ENCODE measurements at regions not wholly inside any gene's neighbourhood (a gene's known extent, or its start where the extent isn't known, plus 50 kb on each side); places are given as distances from the start of the nearest gene placed in this dataset.
"Not testable (repeated sequence)": the region's sequence is repeated elsewhere in the genome, so short reads cannot be mapped to it uniquely, and the experiment has no call there.

DNA sequence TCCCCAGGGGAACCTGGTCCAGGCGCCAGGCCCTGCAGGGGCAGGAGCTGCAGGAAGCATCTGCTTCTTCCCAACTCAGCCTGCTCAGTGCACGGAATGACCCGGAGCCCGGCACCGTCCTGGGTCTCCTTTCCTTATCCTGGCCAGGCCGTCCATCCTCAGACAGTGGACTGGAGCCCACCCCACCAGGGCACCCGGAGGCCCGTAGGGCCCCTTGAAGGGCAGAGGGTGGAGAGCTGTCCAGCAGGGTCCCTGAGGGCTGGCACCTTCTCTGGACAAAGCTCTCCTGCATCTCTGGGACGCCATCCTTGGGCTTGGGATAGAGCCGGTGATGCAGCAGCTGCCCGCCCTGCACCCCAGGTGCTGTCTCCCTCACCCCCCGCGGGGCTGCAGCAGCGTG, 207.9 kb downstream of the TMEM121 start:
- DNase-seq (ENCODE audit: low spot score): not testable (repeated sequence)

DNA sequence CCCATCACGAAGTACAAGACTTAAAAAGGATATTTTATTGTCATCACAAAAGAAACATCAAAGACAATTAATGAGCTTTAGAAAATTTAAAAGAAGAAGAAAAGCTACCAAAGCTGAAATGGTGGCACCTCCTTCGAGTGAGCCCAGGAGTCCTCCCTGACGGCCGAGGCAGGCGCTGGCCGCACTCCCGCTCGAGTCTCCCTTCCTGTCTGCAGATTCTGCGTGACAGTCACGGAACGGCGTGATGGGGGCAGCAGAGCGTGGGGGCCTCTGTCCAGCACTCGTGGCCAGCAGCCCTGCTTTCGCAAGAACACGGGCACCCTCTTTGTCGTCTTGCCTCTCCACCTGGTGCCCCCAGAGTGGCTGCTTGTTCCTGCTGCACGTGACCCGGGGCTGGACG, 209.9 kb downstream of the TMEM121 start:
- DNase-seq (ENCODE audit: low spot score): not testable (repeated sequence)

DNA sequence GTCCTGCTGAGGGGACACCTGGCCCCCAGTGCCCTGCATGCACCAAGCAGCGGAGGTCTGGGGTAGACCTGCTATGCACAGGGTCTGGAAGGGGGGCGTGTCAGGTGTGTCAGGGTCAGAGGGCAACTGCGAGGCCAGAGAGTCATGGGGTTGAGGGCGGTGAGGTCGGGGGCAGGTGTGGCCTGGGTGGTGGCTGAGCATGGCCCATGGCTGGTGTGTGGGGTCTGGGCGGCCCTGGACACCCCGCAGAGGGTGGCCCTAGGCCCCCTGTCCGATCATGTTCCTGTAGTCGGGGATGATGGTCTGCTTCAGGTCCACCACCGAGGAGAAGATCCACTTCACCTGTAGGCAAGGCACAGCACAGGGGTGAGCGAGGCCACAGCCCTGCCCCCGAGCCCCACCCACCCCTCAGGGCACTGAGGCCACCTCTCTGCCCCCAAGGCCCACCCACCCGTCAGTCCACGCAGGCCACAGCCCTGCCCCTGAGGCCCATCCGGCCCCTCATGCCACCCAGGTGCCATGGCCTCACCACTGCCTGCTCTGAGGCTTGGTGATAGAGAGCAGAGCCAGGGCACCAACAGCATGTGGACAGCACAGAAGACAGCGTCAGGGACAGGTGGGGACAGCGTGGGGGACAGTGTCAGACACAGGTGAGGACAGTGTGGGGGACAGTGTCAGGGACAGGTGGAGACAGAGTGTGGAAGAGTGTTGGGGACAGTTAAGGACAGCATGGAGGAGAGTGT, 211.3 kb downstream of the TMEM121 start:
- no peak for DNase-seq (ENCODE audit: low spot score)

DNA sequence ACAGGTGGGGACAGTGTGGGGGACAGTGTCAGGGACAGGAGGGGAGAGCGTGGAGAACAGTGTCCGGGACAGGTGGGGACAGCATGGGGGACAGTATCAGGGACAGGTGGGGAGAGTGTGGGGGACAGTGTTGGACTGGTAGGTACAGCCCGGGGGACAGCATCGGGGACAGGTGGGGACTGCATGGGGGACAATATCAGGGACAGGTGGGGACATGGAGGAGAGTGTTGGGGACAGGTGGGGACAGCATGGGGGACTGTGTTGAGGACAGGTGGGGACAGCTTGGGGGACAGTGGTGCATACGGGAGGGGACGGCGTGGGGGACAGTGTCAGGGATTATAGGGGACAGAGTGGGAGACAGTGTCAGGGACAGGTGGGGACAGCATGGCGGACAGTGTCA, 212.3 kb downstream of the TMEM121 start:
- DNase-seq (ENCODE audit: low spot score): no peak

- DNase-seq (ENCODE audit: low spot score): no peak
Measured at GRCh38 chr14:105739331-105740102, 213.1 kb downstream of the TMEM121 start.

- DNase-seq (ENCODE audit: low spot score): not testable (repeated sequence)
Measured at GRCh38 chr14:105740272-105740671, 213.9 kb downstream of the TMEM121 start.

- not testable (repeated sequence) for DNase-seq (ENCODE audit: low spot score)
Measured at GRCh38 chr14:105740961-105741360, 214.6 kb downstream of the TMEM121 start.

DNA sequence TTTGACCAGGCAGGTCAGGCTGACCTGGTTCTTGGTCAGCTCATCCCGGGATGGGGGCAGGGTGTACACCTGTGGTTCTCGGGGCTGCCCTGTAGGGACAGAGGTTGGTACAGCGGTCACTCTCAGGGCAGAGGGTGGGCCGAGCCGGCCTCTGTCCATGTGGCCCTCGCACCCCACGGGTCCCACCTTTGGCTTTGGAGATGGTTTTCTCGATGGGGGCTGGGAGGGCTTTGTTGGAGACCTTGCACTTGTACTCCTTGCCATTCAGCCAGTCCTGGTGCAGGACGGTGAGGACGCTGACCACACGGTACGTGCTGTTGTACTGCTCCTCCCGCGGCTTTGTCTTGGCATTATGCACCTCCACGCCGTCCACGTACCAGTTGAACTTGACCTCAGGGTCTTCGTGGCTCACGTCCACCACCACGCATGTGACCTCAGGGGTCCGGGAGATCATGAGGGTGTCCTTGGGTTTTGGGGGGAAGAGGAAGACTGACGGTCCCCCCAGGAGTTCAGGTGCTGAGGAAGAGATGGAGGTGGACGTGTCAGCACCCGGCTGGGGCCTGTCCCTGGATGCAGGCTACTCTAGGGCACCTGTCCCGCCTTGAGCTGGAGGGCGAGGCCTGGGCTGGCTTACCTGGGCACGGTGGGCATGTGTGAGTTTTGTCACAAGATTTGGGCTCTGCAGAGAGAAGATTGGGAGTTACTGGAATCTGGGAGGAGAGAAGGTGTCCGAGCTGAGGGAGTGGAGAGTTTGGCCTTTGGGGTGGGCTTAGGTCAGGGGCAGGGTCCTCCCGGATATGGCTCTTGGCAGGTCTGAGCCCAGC, 215.5 kb downstream of the TMEM121 start:
- not testable (repeated sequence) for DNase-seq (ENCODE audit: low spot score)

DNA sequence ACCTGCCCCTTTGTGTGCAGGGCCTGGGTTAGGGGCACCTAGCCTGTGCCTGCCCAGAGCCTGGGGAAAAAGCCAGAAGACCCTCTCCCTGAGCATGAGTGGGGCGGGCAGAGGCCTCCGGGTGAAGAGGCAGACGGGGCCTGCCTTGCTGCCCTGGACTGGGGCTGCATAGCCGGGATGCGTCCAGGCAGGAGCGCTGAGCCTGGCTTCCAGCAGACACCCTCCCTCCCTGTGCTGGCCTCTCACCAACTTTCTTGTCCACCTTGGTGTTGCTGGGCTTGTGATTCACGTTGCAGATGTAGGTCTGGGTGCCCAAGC, 216.1 kb downstream of the TMEM121 start:
- no peak for DNase-seq (ENCODE audit: low spot score)

DNA sequence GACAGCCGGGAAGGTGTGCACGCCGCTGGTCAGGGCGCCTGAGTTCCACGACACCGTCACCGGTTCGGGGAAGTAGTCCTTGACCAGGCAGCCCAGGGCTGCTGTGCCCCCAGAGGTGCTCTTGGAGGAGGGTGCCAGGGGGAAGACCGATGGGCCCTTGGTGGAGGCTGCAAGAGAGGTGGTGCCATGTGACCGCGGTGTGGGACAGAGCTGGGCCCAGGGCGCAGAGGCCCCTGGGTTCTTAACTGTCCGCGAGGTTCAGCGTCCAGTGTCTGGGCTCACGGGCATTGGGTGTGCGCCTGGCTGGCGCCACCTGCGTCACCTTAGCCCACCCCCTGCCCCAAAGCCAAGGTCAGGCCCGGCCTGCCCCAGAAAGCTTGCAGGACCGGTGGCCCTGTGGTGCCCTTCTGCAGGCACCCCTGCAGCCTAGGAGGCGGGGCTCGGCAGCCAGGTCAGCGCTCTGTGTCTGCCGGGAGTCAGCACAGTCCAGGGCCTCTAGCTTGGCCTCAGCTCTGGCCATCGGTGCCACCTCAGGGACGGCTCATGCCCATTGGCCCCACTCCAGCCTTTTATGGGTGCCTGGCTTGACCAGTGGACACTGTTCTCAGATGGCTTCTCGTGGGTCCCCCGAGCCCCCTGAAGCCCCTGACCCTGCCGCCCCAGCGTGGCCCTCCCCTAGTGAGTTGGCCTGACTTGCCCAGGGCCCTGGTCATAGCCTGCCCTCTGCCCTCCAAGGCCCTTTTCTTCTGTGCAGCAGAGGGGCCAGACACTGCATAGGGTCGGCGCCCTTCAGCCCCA, 216.7 kb downstream of the TMEM121 start:
- DNase-seq (ENCODE audit: low spot score): not testable (repeated sequence)

- not testable (repeated sequence) for DNase-seq (ENCODE audit: low spot score)
Measured at GRCh38 chr14:105744213-105744787, 217.9 kb downstream of the TMEM121 start.

DNA sequence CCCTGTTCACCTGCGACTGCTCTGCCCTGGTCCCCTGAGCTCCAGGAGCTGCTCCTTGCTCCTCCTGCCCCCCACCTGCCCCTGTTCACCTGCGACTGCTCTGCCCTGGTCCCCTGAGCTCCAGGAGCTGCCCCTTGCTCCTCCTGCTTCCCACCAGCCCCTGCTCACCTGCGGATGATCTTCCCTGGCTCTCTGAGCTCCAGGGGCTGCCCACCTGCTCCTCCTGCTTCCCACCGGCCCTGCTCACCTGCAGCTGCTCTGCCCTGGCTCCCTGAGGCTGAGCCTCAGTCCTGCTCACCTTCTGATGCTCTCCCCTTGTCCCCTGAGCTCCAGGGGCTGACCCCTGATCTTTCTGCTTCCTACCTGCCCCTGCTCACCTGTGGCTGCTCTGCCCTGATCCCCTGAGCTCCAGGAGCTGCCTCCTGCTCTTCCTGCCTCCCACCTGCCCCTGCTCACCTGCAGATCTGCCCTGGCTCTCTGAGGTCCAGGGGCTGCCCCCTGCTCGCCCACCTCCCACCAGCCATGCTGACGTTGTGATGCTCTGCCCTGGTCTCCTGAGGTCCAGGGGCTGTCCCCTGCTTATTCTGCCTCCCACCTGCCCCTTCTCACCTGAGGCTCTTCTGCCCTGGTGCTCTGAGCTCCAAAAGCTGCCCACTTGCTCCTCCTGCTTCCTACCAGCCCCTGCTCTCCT, 219.2 kb downstream of the TMEM121 start:
- DNase-seq (ENCODE audit: low spot score): no peak

DNA sequence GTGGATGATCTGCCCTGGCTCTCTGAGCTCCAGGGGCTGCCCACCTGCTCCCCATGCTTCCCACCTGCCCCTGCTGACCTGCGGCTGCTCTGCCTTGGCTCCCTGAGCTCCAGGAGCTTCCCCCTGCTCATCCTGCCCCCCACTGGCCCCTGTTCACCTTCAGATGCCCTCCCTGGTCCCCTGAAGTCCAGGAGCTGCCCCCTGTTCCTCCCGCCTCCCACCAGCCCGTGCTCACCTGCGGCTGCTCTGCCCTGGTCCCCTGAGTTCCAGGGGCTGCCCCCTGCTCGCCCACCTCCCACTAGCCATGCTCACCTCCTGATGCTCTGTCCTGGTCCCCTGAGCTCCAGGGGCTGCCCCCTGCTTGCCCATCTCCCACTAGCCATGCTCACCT, 219.7 kb downstream of the TMEM121 start:
- DNase-seq (ENCODE audit: low spot score): no peak

DNA sequence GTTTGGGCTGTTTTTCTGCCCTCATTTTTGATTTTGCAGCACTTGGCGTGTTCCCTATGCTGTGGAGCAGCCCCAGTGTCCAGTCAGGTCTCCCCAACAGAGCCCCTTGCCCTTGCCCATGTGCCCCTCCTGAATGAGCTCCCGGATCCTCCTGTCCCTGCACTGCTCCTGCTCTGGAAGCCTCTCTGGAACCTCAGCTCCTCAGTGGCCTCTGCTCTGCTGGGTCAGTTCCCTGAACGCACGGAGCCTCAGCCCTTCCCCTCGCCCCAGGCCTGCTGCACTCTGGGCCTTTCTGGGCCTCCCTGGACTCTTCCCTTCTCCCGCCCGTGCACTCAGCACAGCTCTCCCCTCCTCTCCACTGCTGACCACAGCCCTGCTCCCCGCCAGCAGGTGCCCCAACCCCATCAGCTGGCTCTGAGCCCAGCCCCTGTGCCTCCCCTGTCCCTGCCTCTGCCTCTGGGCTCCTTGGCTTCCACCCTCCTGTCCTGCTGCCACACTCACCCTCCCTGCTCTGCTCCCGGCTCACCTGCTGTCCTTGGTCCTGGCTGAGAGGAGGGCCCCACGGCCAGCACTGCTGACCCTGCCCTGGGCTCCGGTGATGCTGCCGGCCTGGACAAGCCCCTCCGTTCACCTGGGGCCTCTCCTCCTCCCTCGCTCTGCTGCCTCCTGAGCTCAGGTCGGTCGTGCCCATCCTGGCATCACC, 220.6 kb downstream of the TMEM121 start:
- DNase-seq (ENCODE audit: low spot score): not testable (repeated sequence)

DNA sequence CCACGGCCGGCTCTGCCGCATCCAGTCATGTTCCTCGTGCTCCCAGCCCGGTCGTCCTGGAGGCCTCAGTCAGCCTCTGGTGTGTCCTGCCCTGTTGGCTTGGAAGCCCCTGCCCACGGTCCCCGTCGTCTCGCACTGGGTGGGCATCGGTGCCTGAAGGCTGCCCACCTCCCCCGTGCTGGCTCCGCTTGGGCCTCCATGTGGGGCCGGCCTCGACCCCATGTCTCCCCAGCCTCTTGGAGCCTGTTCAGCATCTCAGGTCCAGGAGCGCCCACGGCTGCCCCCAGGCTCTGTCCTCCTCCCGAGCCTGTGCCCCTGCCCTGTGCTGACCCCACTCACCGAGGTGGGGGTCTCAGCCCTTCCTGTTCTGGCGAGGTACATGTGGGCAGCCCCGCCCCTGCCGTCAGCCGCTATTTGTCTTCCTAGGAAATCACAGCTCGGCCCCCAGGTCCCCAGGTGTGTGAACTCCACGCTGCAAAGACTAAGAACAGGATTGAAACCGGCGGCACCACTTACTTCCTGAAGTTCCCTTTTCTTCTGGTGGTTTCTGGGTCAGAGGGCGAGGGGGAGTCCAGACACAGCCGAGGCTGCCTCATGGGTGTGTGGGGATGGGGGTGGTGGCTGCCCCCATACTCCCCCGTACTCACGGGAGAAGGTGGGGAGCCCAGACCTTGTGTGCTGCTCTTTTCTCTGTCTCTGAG, 221.3 kb downstream of the TMEM121 start:
- DNase-seq (ENCODE audit: low spot score): not testable (repeated sequence)

GRCh38 chr14:105748204-105748578, 221.8 kb downstream of the TMEM121 start:
- DNase-seq (ENCODE audit: low spot score): peak; percentile 55

DNA sequence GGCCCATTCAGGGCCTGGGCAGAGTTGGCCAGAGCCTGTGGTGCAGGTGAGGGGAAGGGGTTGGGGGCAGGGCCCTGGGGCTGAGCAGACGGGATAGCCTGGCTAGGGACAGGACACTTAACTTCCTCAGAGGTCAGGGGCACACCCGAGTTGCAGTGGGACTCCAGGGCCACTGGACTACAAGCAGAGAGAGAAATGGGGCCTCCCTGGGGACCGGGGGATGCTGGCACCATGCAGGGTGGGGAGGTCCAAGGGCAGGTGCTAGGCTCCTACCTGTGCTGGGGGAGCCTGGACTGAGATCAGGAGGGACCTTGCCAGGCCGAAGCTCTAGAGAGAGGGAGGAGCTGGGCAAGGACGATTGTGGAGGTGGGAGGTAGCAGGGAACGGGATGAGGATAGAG, 222.3 kb downstream of the TMEM121 start:
- DNase-seq (ENCODE audit: low spot score): not testable (repeated sequence)

DNA sequence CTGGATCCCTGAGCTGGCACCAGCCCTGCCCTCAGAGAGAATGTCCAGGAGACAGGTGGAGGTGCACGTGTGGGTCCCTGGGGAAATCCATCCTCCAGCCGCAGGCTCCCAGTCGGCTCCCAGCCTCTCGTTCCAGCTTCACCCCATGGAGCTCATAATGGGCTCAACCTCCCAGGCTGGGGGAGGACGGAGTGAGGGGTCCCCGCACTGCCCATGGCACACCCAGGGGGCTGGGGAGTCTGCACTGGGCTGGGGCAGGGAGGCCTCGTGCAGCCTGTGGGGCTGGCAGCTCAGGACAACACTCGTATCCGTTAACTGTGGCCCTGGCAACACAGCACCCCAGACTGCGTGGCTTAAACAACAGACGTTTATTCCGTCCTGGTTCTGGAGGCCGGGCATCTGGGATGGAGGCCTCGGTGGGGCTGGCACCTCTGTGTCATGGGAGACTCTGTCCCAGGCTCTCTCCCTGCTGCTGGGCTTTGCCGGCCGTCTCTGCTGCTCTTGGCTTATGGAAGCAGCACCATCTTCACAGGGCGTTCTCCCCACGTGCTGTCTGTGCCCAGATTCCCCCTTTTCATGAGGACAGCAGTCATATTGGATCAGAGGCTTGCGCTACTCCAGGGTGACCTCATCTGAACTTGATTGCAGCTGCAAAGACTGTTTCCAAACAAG, 223.6 kb downstream of the TMEM121 start:
- DNase-seq (ENCODE audit: low spot score): not testable (repeated sequence)

- not testable (repeated sequence) for DNase-seq (ENCODE audit: low spot score)
Measured at GRCh38 chr14:105751291-105751751, 224.9 kb downstream of the TMEM121 start.

All from Ammon's horn (tissue), 1 donor.